ENCODE measurements at regions not wholly inside any gene's neighbourhood (a gene's known extent, or its start where the extent isn't known, plus 50 kb on each side); places are given as distances from the start of the nearest gene placed in this dataset.

DNA sequence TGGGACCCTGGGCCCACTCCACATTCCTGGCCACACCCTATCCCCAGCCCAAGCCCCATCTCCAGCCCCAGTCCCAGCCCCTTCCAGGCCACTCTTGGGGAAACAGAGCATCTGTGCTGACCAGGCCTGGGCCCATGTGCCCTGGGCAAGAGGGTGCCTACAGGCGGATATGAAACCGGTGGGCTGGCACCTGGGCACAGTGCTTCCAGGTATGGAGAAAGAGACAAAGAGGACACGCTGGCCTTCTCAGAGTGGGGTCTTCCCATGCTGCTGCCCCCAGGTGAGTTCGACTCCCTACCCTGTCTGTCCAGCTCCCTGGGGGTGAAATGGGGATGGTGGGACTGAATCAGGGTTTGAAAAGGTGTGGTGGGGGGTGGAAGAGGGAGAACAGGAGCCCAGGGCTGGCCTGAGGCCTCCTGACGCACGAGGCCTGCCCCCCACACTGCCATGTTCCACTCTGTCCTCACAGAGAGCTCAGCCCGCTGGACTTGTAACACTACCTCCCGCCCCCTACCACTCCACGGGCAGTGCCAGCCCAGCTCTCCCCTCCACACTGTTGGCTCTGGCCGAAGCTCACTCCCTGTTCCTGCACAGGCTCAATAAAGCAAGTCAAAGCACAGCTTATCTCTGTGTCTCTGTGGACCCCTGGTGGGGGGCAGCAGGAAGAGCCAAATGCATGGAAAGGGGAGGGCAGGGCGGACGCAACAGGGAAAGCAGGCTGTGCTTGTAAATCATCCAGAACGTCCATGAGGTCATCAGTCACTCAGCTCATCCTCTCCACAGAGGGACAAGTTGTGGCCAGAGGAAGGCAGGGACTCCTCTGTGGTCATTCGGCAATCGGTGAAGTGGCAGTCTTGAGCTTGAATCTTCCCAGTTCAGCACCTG is 71.1 kb upstream of the TMEM97 start:
- intact Hi-C loops (cut with DNase I; ENCODE audit: low total_unique reads), result no loop called here
- WGBS, 2 donors, result 72 to 73% methylated on average over 15 of the region's 15 CpGs
- no peak overlapping the region for H3K4me3 ChIP-seq (ENCODE audit: low read depth, poor library complexity, severe bottlenecking)
- TF ChIP-seq POLR2A (IDR thresholded peaks at IDR 0.05), result no peak
- DNase-seq (ENCODE audit: low spot score in 2 of 2), result peak in 1 of 2 donors; percentile 82

DNA sequence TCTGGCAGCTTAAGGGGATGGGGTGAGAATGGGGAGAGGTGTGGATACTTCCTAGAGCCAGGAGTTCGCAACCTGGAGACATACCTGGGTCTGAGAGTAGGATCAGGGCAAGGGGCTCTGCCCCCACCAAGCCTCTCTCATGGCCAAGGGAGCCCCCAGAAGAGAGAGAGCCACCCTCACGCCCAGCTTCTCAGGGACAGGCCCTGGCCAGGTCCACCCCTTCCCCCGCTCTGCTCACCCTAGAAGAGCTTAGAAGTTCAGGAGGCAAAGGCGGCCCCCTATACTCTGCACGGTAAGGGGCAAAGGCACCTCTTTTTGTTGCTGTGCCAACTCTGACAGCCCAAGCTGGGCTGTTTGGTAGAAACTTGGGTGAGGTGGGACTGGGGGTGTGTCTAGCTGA is 69.3 kb upstream of the TMEM97 start:
- DNase-seq (ENCODE audit: low spot score in 2 of 2), result no peak
- intact Hi-C loops (cut with DNase I; ENCODE audit: low total_unique reads), result no loop called here
- no peak overlapping the region for H3K4me3 ChIP-seq (ENCODE audit: low read depth, poor library complexity, severe bottlenecking)
- WGBS, 2 donors, result 74 to 86% methylated on average over 3 to 5 of the region's 5 CpGs
- TF ChIP-seq, protein P1, sequence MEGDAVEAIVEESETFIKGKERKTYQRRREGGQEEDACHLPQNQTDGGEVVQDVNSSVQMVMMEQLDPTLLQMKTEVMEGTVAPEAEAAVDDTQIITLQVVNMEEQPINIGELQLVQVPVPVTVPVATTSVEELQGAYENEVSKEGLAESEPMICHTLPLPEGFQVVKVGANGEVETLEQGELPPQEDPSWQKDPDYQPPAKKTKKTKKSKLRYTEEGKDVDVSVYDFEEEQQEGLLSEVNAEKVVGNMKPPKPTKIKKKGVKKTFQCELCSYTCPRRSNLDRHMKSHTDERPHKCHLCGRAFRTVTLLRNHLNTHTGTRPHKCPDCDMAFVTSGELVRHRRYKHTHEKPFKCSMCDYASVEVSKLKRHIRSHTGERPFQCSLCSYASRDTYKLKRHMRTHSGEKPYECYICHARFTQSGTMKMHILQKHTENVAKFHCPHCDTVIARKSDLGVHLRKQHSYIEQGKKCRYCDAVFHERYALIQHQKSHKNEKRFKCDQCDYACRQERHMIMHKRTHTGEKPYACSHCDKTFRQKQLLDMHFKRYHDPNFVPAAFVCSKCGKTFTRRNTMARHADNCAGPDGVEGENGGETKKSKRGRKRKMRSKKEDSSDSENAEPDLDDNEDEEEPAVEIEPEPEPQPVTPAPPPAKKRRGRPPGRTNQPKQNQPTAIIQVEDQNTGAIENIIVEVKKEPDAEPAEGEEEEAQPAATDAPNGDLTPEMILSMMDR (IDR thresholded peaks at IDR 0.05), result no peak
- no peak for TF ChIP-seq POLR2A (IDR thresholded peaks at IDR 0.05)

DNA sequence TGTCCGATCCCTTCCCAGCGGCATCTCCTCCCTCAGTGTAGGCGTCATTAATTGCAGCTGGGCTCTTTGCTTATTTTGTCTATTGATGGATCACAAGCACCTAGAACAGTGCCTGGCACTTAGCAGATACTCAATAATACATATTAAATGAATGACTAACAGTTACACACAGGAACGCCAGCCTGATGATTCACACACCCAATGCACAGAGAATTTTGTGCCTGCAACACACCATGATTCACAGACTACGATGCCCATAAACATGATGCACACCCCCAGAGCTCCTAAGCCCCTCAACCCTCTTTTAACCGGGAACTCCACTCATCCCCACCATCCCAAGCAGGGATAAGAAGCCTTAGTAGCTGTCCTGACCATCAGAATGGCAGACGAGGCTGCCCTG is 66.6 kb upstream of the TMEM97 start:
- DNase-seq (ENCODE audit: low spot score in 2 of 2), result no peak
- WGBS, 2 donors, result 67 to 76% methylated on average over 7 of the region's 7 CpGs
- TF ChIP-seq POLR2A (IDR thresholded peaks at IDR 0.05), result no peak
- TF ChIP-seq, protein P1 (IDR thresholded peaks at IDR 0.05), result no peak
- intact Hi-C loops (cut with DNase I; ENCODE audit: low total_unique reads), result no loop called here
- H3K4me3 ChIP-seq (ENCODE audit: low read depth, poor library complexity, severe bottlenecking), result no peak overlapping the region

DNA sequence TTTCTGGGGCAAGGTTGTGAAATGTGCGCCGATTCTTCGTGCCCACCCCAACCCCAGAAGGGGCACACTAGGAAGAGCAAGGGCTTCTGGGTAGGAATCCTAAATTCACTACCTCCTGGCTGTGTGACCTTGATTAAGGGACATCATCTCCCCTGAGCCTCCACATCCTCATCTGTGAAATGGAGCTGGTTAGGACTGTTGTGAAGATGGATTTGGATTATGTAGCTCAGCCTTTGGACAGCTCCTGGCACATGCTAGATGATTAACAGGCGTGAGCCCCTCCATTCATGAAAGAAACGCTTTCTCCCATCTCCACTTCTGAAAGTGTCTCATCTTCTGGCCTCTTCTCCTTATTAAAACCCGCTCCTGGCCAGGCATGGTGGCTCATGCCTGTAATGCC is 65.3 kb upstream of the TMEM97 start:
- no peak for DNase-seq (ENCODE audit: low spot score in 2 of 2)
- H3K4me3 ChIP-seq (ENCODE audit: low read depth, poor library complexity, severe bottlenecking), result no peak overlapping the region
- no peak for TF ChIP-seq POLR2A (IDR thresholded peaks at IDR 0.05)
- TF ChIP-seq, protein P1 (IDR thresholded peaks at IDR 0.05), result no peak
- 89 to 90% methylated on average over 6 of the region's 6 CpGs for WGBS, 2 donors
- intact Hi-C loops (cut with DNase I; ENCODE audit: low total_unique reads), result no loop called here

DNA sequence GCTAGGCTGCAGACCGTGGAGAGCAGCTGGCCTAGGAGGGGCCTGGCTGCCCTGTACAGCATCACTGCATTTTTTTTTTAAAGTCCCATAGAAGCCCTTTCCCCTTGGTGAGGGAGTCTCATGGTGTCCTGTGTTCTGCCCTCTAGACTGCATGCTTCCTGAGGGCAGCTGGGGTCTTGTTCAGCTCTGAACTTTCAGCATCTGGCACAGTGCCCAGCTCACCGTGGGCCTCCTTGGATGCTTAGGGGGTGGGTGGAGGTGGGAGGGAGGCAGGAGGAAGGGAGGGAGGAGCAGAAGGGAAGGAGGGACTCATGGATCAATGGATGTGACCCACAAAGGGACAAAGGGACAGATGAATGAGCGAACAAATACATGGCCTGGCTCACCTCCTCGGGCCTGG is 63.4 kb upstream of the TMEM97 start:
- 62 to 71% methylated on average over 4 of the region's 4 CpGs for WGBS, 2 donors
- TF ChIP-seq, protein P1 (IDR thresholded peaks at IDR 0.05), result no peak
- no peak for TF ChIP-seq POLR2A (IDR thresholded peaks at IDR 0.05)
- DNase-seq (ENCODE audit: low spot score in 2 of 2), result no peak
- no peak overlapping the region for H3K4me3 ChIP-seq (ENCODE audit: low read depth, poor library complexity, severe bottlenecking)
- intact Hi-C loops (cut with DNase I; ENCODE audit: low total_unique reads), result no loop called here

DNA sequence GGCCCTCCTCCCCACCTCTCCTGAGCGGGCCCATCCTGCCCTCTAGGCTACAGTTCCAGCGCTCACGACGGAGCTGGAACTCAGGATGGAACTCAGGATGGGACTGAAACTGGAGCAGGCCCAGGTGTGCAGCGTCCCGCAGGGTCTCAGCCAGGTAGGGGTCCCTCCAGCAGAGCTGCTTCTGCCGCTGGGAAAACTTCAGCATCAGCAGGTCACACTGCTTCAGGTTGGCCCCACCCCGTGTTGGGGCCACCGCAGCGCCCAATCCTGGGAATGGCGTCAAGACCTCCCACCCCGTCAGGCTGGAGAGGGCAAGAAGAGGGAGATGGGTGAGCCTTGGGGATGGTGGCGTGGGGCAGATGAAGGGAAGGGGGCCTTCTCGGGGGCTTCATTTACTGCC is 62.6 kb upstream of the TMEM97 start:
- H3K4me3 ChIP-seq (ENCODE audit: low read depth, poor library complexity, severe bottlenecking), result no peak overlapping the region
- 74 to 82% methylated on average over 14 of the region's 14 CpGs for WGBS, 2 donors
- DNase-seq (ENCODE audit: low spot score in 2 of 2), result no peak
- intact Hi-C loops (cut with DNase I; ENCODE audit: low total_unique reads), result no loop called here
- TF ChIP-seq, protein P1 (IDR thresholded peaks at IDR 0.05), result no peak
- TF ChIP-seq POLR2A (IDR thresholded peaks at IDR 0.05), result no peak

Data from lower leg skin (tissue), 4 donors.